ENCODE measurements at regions not wholly inside any gene's neighbourhood (a gene's known extent, or its start where the extent isn't known, plus 50 kb on each side); places are given as distances from the start of the nearest gene placed in this dataset.

- no peak for TF ChIP-seq CTCF (IDR thresholded peaks at IDR 0.05)
Measured at GRCh38 chr15:56811586-56811985, 78.3 kb upstream of the ZNF280D start.

GRCh38 chr15:56808160-56808559 lies 74.9 kb upstream of the ZNF280D start:
- no peak for TF ChIP-seq CTCF (IDR thresholded peaks at IDR 0.05)

- no peak for TF ChIP-seq CTCF (IDR thresholded peaks at IDR 0.05)
Measured at GRCh38 chr15:56806148-56806536, 72.8 kb upstream of the ZNF280D start.

GRCh38 chr15:56805466-56806147 lies 72.3 kb upstream of the ZNF280D start:
- no peak for TF ChIP-seq CTCF (IDR thresholded peaks at IDR 0.05)

GRCh38 chr15:56804938-56805337 lies 71.6 kb upstream of the ZNF280D start:
- no peak for TF ChIP-seq CTCF (IDR thresholded peaks at IDR 0.05)

GRCh38 chr15:56804279-56804678 lies 71.0 kb upstream of the ZNF280D start:
- no peak for TF ChIP-seq CTCF (IDR thresholded peaks at IDR 0.05)

- TF ChIP-seq CTCF (IDR thresholded peaks at IDR 0.05): no peak
Measured at GRCh38 chr15:56802161-56802560, 68.9 kb upstream of the ZNF280D start.

GRCh38 chr15:56798639-56799038 lies 65.3 kb upstream of the ZNF280D start:
- no peak for TF ChIP-seq CTCF (IDR thresholded peaks at IDR 0.05)
